Transverse colon (tissue), 4 donors: ENCODE measurements at regions not wholly inside any gene's neighbourhood (a gene's known extent, or its start where the extent isn't known, plus 50 kb on each side); places are given as distances from the start of the nearest gene placed in this dataset.

Source experiments
- DNase-seq: peaks from one replicate; pipeline ENCODE4 v3.0.0-alpha.2; 2019
- H3K27ac ChIP-seq, 4 donors: fragments of 200-600 bp; sonication (generic); 2 replicates each; pipeline ENCODE4 v1.5.1; 2016 to 2018; ENCODE audit warnings: inconsistent platforms in 4 of 4
- H3K27me3 ChIP-seq: fragments of 200-600 bp; sonication (generic); 2 replicates; pipeline ENCODE4 v1.5.1; 2017; ENCODE audit warnings: inconsistent platforms
- H3K36me3 ChIP-seq, 4 donors: fragments of 200-600 bp; sonication (generic); 2 replicates each; pipeline ENCODE4 v1.5.1; 2017 to 2019; ENCODE audit warnings: inconsistent platforms in 4 of 4
- H3K4me1 ChIP-seq, 4 donors: fragments of 200-600 bp; sonication (generic); 2 replicates each; pipeline ENCODE4 v1.5.1; 2017 to 2020; ENCODE audit warnings: inconsistent platforms in 4 of 4
- H3K4me3 ChIP-seq, 4 donors: fragments of 200-600 bp; sonication (generic); 1 replicate in 1 of 4; 2 replicates in 3 of 4; pipeline versions ENCODE4 v1.5.1 to v1.6.1; 2017 to 2019; ENCODE audit warnings: inconsistent platforms in 4 of 4
- H3K9me3 ChIP-seq, 2 donors: fragments of 200-600 bp; sonication (generic); 2 replicates each; pipeline ENCODE4 v1.5.1; 2017 to 2019; ENCODE audit warnings: inconsistent platforms in 2 of 2
- CTCF ChIP-seq, 5 experiments: fragments of 200-600 bp in 3 of 5; fragments of 450-650 bp in 2 of 5; sonication (generic) in 3 of 5; IDR thresholded peaks; 1 replicate in 2 of 5; 2 replicates in 3 of 5; pipeline ENCODE4 v1.5.1; 2016 to 2017; ENCODE audit warnings: antibody characterized with exemption in 5 of 5, inconsistent platforms in 3 of 5, mild to moderate bottlenecking in 2 of 5, moderate library complexity in 1 of 5
- EP300 ChIP-seq: sonication (generic); formaldehyde crosslinking; IDR thresholded peaks from one replicate; pipeline ENCODE4 v1.6.1; 2017; ENCODE audit warnings: antibody characterized with exemption, low read depth
- POLR2A ChIP-seq: fragments of 450-650 bp; IDR thresholded peaks from one replicate; pipeline ENCODE4 v1.6.1; 2016; ENCODE audit warnings: antibody characterized with exemption, mild to moderate bottlenecking, moderate library complexity
- POLR2AphosphoS5 ChIP-seq, 3 donors: sonication (generic); formaldehyde crosslinking; IDR thresholded peaks; one replicate each; pipeline ENCODE4 v1.6.1; 2016; ENCODE audit warnings: antibody characterized with exemption in 3 of 3
- WGBS, 2 donors: methylation state at CpG; one replicate each; pipeline ENCODE4 v1.1.5; 2018; ENCODE audit warnings: low coverage in 1 of 2; 5-methylcytosine and 5-hydroxymethylcytosine counted together
- in situ Hi-C, 4 donors: fragments of 200-750 bp; cut with MboI; loops; one replicate each; pipeline versions ENCODE4 v1.15.0 to v1.15.1; 2017; ENCODE audit warnings: low sequenced_read_pairs in 3 of 4, low pct_ligation_motif_present in 1 of 4, low pct_unique_long_range_greater_than_20kb in 1 of 4
- intact Hi-C: fragments of 100-400 bp; cut with DNase I; formaldehyde crosslinking; loops from one replicate; pipeline ENCODE4 v1.15.1; 2023; ENCODE audit warnings: low total_unique reads

- in situ Hi-C loops (no loop called here), intact Hi-C loops (no loop called here)
- TF ChIP-seq EP300 (no peak), CTCF (IDR thresholded peaks at IDR 0.05) (no peak), POLR2A (no peak), POLR2AphosphoS5 (IDR thresholded peaks at IDR 0.05) (no peak)
- H3K9me3 ChIP-seq: peaks cover 7 to 13% of the 10 kb centered on the region in 2 donors
- no peaks in the 10 kb centered on the region for H3K4me1 ChIP-seq
- no peaks in the 10 kb centered on the region for H3K36me3 ChIP-seq
- H3K27ac ChIP-seq: no peak overlapping the region
- no peak for DNase-seq
- no peak overlapping the region for H3K4me3 ChIP-seq
- no peaks in the 10 kb centered on the region for H3K27me3 ChIP-seq
- 86 to 88% methylated on average over 1 to 4 of the region's 4 CpGs for WGBS, 2 donors
Measured at GRCh38 chr2:16063251-16063850, 123.0 kb downstream of the MYCN start.

GRCh38 chr2:16062471-16063250 lies 122.3 kb downstream of the MYCN start:
- H3K27me3 ChIP-seq: no peaks in the 10 kb centered on the region
- TF ChIP-seq CTCF (IDR thresholded peaks at IDR 0.05) (no peak), POLR2A (no peak), POLR2AphosphoS5 (IDR thresholded peaks at IDR 0.05) (no peak), EP300 (no peak)
- WGBS, 2 donors: 69% methylated on average over 1 of the region's 1 CpG; no CpG with 5 or more reads in 1 of the 2 donors
- H3K4me1 ChIP-seq: no peaks in the 10 kb centered on the region
- H3K27ac ChIP-seq: no peak overlapping the region
- H3K36me3 ChIP-seq: no peaks in the 10 kb centered on the region
- in situ Hi-C loops: no loop called here
- intact Hi-C loops: no loop called here
- no peak overlapping the region for H3K4me3 ChIP-seq
- peaks cover 7 to 13% of the 10 kb centered on the region in 2 donors for H3K9me3 ChIP-seq
- no peak for DNase-seq

- intact Hi-C loops (no loop called here), in situ Hi-C loops (no loop called here)
- Histone ChIP-seq H3K9me3 (peaks cover 7 to 13% of the 10 kb centered on the region in 2 donors), H3K27me3 (no peaks in the 10 kb centered on the region), H3K4me3 (no peak overlapping the region), H3K36me3 (no peaks in the 10 kb centered on the region), H3K4me1 (no peaks in the 10 kb centered on the region), H3K27ac (no peak overlapping the region)
- no peak for TF ChIP-seq POLR2AphosphoS5 (IDR thresholded peaks at IDR 0.05)
- no peak for TF ChIP-seq CTCF (IDR thresholded peaks at IDR 0.05)
- TF ChIP-seq EP300: no peak
- TF ChIP-seq POLR2A: no peak
- WGBS, 2 donors: 72 to 77% methylated on average over 2 of the region's 2 CpGs
- no peak for DNase-seq
Measured at GRCh38 chr2:16061441-16062217, 121.3 kb downstream of the MYCN start.

GRCh38 chr2:16060936-16061338 lies 120.6 kb downstream of the MYCN start:
- H3K9me3 ChIP-seq: peaks cover 7 to 13% of the 10 kb centered on the region in 2 donors
- TF ChIP-seq EP300 (no peak), CTCF (IDR thresholded peaks at IDR 0.05) (no peak), POLR2AphosphoS5 (IDR thresholded peaks at IDR 0.05) (no peak), POLR2A (no peak)
- no peaks in the 10 kb centered on the region for H3K27me3 ChIP-seq
- DNase-seq: no peak
- H3K4me3 ChIP-seq: no peak overlapping the region
- no peaks in the 10 kb centered on the region for H3K36me3 ChIP-seq
- 80 to 84% methylated on average over 2 to 3 of the region's 3 CpGs for WGBS, 2 donors
- no peak overlapping the region for H3K27ac ChIP-seq
- intact Hi-C loops (no loop called here), in situ Hi-C loops (no loop called here)
- peaks cover 0 to 6% (median 1%) of the 10 kb centered on the region in 4 donors for H3K4me1 ChIP-seq
